IPS-NIHi7 (cell line): ENCODE measurements at regions not wholly inside any gene's neighbourhood (a gene's known extent, or its start where the extent isn't known, plus 50 kb on each side); places are given as distances from the start of the nearest gene placed in this dataset.

ENCODE experiments used
- DNase-seq: peaks from one replicate; pipeline ENCODE4 v3.0.0; 2012; ENCODE audit warnings: mixed read lengths; ENCODE audit errors: extremely low spot score

DNA sequence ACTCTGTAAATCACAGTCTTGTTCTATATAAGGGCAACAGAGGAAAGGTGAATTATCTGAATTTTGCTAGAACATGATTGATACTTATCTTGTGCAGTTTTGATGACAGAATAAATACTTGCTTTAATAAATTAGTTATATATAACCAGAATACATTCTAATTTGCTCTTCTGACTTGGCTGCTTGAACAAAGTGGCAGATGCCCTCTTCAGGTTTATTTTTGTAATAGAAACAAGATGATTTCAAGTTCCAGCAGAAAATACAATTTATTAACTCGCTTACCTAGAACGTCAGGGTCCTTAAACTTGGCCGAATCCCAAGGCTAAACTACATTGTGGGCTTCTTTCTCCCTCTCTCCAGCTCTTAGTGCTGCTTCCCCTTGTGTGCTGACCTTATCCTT lies 57.6 kb upstream of the SSTR1 start:
- no peak for DNase-seq
